SU-DHL-6 (cell line): ENCODE measurements at regions not wholly inside any gene's neighbourhood (a gene's known extent, or its start where the extent isn't known, plus 50 kb on each side); places are given as distances from the start of the nearest gene placed in this dataset.
"Not testable (repeated sequence)": the region's sequence is repeated elsewhere in the genome, so short reads cannot be mapped to it uniquely, and the experiment has no call there.

Experiments used
- H2AFZ ChIP-seq: fragments of 200-600 bp; sonication (generic); 2 replicates; pipeline ENCODE4 v1.6.1; 2014; ENCODE audit warnings: low read depth, mild to moderate bottlenecking, moderate library complexity, mixed read lengths, antibody characterized with exemption, low read length; ENCODE audit not compliant: severe bottlenecking
- H3F3A ChIP-seq: fragments of 200-600 bp; shearing (Covaris generic); 2 replicates; pipeline ENCODE4 v1.6.0; 2016; ENCODE audit warnings: antibody characterized with exemption, mild to moderate bottlenecking; ENCODE audit not compliant: insufficient read depth
- H3K27ac ChIP-seq: fragments of 200-600 bp; sonication (generic); 2 replicates; pipeline ENCODE4 v1.5.1; 2016; ENCODE audit warnings: low read depth, mild to moderate bottlenecking, low read length, moderate library complexity, mixed read lengths
- H3K27me3 ChIP-seq: fragments of 200-600 bp; sonication (generic), shearing (Covaris generic); 2 replicates; pipeline ENCODE4 v1.6.0; 2014; ENCODE audit warnings: mild to moderate bottlenecking, low read length
- H3K36me3 ChIP-seq: fragments of 200-600 bp; sonication (generic); 2 replicates; pipeline ENCODE4 v1.6.1; 2014; ENCODE audit warnings: mild to moderate bottlenecking, low read length, mixed read lengths
- H3K4me2 ChIP-seq: fragments of 300-600, 200-600 bp; shearing (Covaris generic), sonication (generic); 2 replicates; pipeline ENCODE4 v1.6.0; 2014; ENCODE audit warnings: low read length, low read depth, mild to moderate bottlenecking; ENCODE audit not compliant: poor library complexity, severe bottlenecking
- H3K4me3 ChIP-seq: fragments of 200-600 bp; sonication (generic); 2 replicates; pipeline ENCODE4 v1.5.1; 2014; ENCODE audit warnings: antibody characterized with exemption, low read length, mild to moderate bottlenecking, mixed read lengths; ENCODE audit not compliant: insufficient read depth, poor library complexity, severe bottlenecking
- H3K79me2 ChIP-seq: fragments of 200-600 bp; sonication (generic); 2 replicates; pipeline ENCODE4 v1.6.1; 2014; ENCODE audit warnings: mild to moderate bottlenecking, low read length, moderate library complexity; ENCODE audit not compliant: insufficient read depth
- H3K9ac ChIP-seq: fragments of 200-600 bp; sonication (generic); 2 replicates; pipeline ENCODE4 v1.7.0; 2014; ENCODE audit warnings: mild to moderate bottlenecking, low read length
- H3K9me2 ChIP-seq: fragments of 200-600 bp; sonication (generic); replicated peaks from 2 replicates; pipeline ENCODE4 v1.6.1; 2014; ENCODE audit warnings: low read length; ENCODE audit not compliant: insufficient read depth
- H3K9me3 ChIP-seq: fragments of 200-600 bp; sonication (generic); 2 replicates; pipeline ENCODE4 v1.6.1; 2014; ENCODE audit warnings: low read length, mixed read lengths; ENCODE audit not compliant: insufficient read depth
- H4K20me1 ChIP-seq: fragments of 200-600 bp; sonication (generic); 2 replicates; pipeline ENCODE4 v1.6.1; 2014; ENCODE audit warnings: low read depth, mild to moderate bottlenecking, antibody characterized with exemption, low read length, moderate library complexity, mixed read lengths
- EZH2phosphoT487 ChIP-seq: fragments of 200-600 bp; sonication (generic), shearing (Covaris generic); conservative IDR thresholded peaks from 2 replicates; pipeline ENCODE4 v1.6.1; 2018; ENCODE audit warnings: mild to moderate bottlenecking, antibody characterized with exemption, low read length, moderate library complexity, mixed read lengths
- TF ChIP-seq, protein P1 (sequence below): fragments of 200-600 bp; sonication (generic); IDR thresholded peaks from one replicate; pipeline ENCODE4 v1.5.1; 2017; ENCODE audit warnings: antibody characterized with exemption, mild to moderate bottlenecking, low read length, moderate library complexity; ENCODE audit not compliant: insufficient read depth, poor library complexity, severe bottlenecking

DNA sequence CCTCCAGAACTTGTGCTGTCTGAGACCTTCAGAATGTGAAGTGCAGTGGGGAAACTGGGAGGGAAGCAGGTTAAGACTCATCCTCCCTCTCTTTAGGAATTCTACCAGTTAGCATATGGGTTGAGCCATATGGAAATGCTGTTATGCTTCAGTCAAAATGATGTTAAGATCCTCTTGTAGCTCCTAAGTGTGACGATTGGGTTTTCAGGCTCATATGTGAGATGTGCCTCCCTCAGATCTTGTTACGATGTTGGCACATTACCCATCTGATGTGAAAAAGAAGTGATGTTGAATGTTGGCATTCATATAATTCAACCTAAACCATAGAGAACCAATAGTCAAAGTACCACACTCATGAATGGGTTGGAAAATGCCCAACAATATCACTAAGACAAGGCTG lies 67.8 kb upstream of the IPO5 start:
- H3K36me3 ChIP-seq: no peaks in the 10 kb centered on the region
- H3K79me2 ChIP-seq: no peaks in the 10 kb centered on the region
- H3F3A ChIP-seq: no peaks in the 10 kb centered on the region
- H3K4me2 ChIP-seq: no peak overlapping the region
- H3K27ac ChIP-seq: no peak overlapping the region
- H2AFZ ChIP-seq: no peak overlapping the region
- no peaks in the 10 kb centered on the region for H3K9me3 ChIP-seq
- no peak overlapping the region for H3K4me3 ChIP-seq
- H3K9ac ChIP-seq: no peak overlapping the region
- H3K9me2 ChIP-seq: no peaks in the 10 kb centered on the region
- no peaks in the 10 kb centered on the region for H4K20me1 ChIP-seq
- no peaks in the 10 kb centered on the region for H3K27me3 ChIP-seq
- TF ChIP-seq, protein P1, sequence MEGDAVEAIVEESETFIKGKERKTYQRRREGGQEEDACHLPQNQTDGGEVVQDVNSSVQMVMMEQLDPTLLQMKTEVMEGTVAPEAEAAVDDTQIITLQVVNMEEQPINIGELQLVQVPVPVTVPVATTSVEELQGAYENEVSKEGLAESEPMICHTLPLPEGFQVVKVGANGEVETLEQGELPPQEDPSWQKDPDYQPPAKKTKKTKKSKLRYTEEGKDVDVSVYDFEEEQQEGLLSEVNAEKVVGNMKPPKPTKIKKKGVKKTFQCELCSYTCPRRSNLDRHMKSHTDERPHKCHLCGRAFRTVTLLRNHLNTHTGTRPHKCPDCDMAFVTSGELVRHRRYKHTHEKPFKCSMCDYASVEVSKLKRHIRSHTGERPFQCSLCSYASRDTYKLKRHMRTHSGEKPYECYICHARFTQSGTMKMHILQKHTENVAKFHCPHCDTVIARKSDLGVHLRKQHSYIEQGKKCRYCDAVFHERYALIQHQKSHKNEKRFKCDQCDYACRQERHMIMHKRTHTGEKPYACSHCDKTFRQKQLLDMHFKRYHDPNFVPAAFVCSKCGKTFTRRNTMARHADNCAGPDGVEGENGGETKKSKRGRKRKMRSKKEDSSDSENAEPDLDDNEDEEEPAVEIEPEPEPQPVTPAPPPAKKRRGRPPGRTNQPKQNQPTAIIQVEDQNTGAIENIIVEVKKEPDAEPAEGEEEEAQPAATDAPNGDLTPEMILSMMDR: no peak
- TF ChIP-seq EZH2phosphoT487: no peak

DNA sequence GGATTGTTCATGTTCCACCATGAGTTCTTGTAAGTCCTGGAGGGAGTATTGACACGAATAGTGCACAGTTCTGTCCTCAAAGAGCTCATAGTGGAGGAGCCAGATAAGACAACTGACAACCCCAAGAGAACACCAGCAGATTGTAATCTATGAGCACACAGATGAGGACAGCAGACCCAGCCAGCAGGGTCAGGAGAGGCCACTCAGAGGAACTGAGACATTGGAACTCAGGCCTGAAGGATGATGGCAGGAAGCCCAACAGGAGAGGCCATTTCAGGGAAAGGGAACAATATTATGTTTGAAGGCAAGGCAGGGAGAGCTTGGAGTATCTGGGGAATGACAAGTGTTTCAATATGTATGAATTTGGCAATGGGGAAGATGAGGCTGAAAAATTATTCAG lies 63.7 kb upstream of the IPO5 start:
- H3K36me3 ChIP-seq: no peaks in the 10 kb centered on the region
- no peak overlapping the region for H3K9ac ChIP-seq
- no peaks in the 10 kb centered on the region for H3K27me3 ChIP-seq
- TF ChIP-seq EZH2phosphoT487: no peak
- TF ChIP-seq, protein P1: no peak
- H3K9me2 ChIP-seq: no peaks in the 10 kb centered on the region
- no peaks in the 10 kb centered on the region for H3K9me3 ChIP-seq
- H3K4me3 ChIP-seq: no peak overlapping the region
- no peak overlapping the region for H2AFZ ChIP-seq
- H3K79me2 ChIP-seq: no peaks in the 10 kb centered on the region
- H3F3A ChIP-seq: no peaks in the 10 kb centered on the region
- no peaks in the 10 kb centered on the region for H4K20me1 ChIP-seq
- H3K27ac ChIP-seq: no peak overlapping the region
- no peak overlapping the region for H3K4me2 ChIP-seq

DNA sequence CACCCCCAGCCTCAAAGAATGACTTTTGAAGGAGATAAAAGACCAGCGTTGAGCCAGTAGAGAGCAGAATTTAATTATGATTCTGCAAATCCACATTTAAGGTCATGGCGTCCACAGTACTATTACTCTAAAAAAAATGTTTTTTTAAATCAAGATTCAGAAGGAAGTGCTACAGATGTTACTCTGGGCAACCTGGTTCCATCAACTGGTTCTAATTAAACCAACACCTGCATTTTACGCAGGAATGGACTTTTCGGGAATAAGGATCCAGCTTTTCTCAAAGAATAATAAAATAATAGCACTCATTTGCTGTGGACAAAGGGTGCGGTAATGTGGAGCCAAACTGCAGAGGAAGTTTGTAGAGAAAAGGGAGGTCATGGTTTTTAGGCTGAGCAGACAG lies 62.9 kb upstream of the IPO5 start:
- Histone ChIP-seq H3K4me3 (no peak overlapping the region), H3K36me3 (no peaks in the 10 kb centered on the region), H3K27me3 (no peaks in the 10 kb centered on the region), H4K20me1 (no peaks in the 10 kb centered on the region), H2AFZ (no peak overlapping the region), H3K9me3 (no peaks in the 10 kb centered on the region), H3K4me2 (no peak overlapping the region), H3K27ac (no peak overlapping the region), H3K9ac (no peak overlapping the region), H3K9me2 (no peaks in the 10 kb centered on the region), H3K79me2 (no peaks in the 10 kb centered on the region), H3F3A (no peaks in the 10 kb centered on the region)
- no peak for TF ChIP-seq EZH2phosphoT487
- TF ChIP-seq, protein P1: no peak

DNA sequence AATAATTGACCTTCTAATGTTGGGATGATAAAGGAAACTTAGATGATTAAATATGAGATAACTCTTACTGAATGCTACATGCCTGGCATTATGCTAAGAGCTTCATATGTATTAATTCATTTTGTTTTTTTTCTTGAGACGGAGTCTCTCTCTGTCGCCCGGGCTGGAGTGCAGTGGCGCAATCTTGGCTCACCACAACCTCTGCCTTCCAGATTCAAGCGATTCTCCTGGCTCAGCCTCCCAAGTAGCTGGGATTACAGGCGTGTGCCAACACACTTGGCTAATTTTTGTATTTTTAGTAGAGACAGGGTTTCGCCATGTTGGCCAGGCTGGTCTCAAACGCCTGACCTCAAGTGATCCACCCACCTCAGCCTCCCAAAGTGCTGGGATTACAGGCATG lies 61.5 kb upstream of the IPO5 start:
- H3K36me3 ChIP-seq, H3K27ac ChIP-seq, H3K9ac ChIP-seq, H2AFZ ChIP-seq, H3K27me3 ChIP-seq, H3F3A ChIP-seq, H3K4me2 ChIP-seq, H3K4me3 ChIP-seq, H3K9me3 ChIP-seq, H3K79me2 ChIP-seq, H4K20me1 ChIP-seq, H3K9me2 ChIP-seq: not testable (repeated sequence)
